ENCODE measurements at regions not wholly inside any gene's neighbourhood (a gene's known extent, or its start where the extent isn't known, plus 50 kb on each side); places are given as distances from the start of the nearest gene placed in this dataset.

- TF ChIP-seq GATA2 (IDR thresholded peaks at IDR 0.05; ENCODE audit: low read depth, low read length) (no peak), GATA3 (IDR thresholded peaks at IDR 0.05; ENCODE audit: low read depth, low read length) (no peak)
Measured at GRCh38 chr10:30176776-30177533, 117.6 kb upstream of the JCAD start.
